ENCODE measurements at regions not wholly inside any gene's neighbourhood (a gene's known extent, or its start where the extent isn't known, plus 50 kb on each side); places are given as distances from the start of the nearest gene placed in this dataset.

- Histone ChIP-seq H3K9me2 (ENCODE audit: insufficient read depth) (no peaks in the 10 kb centered on the region), H3K27ac (ENCODE audit: low read depth, low read length) (no peak overlapping the region), H2AFZ (ENCODE audit: low read depth, low read length, poor library complexity, severe bottlenecking) (no peak overlapping the region), H3K9me3 (ENCODE audit: control insufficient read depth in 1 of 2, insufficient read depth in 1 of 2, low read depth in 1 of 2, low read length in 2 of 2) (no peaks in the 10 kb centered on the region), H3K9ac (ENCODE audit: low read length) (no peak overlapping the region), H3K79me2 (ENCODE audit: insufficient read depth, low read length) (no peaks in the 10 kb centered on the region), H4K20me1 (ENCODE audit: insufficient read depth) (no peaks in the 10 kb centered on the region), H3K27me3 (ENCODE audit: insufficient read depth, low read length) (peaks cover 5% of the 10 kb centered on the region; the same call in 1 of the 2 replicates), H3K4me2 (ENCODE audit: low read length) (no peak overlapping the region), H3K4me3 (replicated peaks in 1 of 2; ENCODE audit: low read depth in 1 of 2, low read length in 2 of 2) (no peak overlapping the region), H3K4me1 (ENCODE audit: control insufficient read depth in 1 of 2, insufficient read depth in 2 of 2, low read length in 2 of 2) (no peaks in the 10 kb centered on the region), H3K36me3 (ENCODE audit: control insufficient read depth in 1 of 2, insufficient read depth in 2 of 2, low read length in 2 of 2) (no peaks in the 10 kb centered on the region)
- POLR2A ChIA-PET: no interaction called here
- CTCF ChIA-PET: no interaction called here
- TF ChIP-seq SP1 (IDR thresholded peaks at IDR 0.05; ENCODE audit: low read depth) (no peak), ZFX (IDR thresholded peaks at IDR 0.05) (no peak), SRF (IDR thresholded peaks at IDR 0.05; ENCODE audit: low read depth) (no peak), TCF7L2 (IDR thresholded peaks at IDR 0.05; ENCODE audit: borderline replicate concordance, extremely low read depth, insufficient read depth, insufficient read length) (no peak), EZH2 (IDR thresholded peaks at IDR 0.05) (no peak), POLR2A (IDR thresholded peaks at IDR 0.05; ENCODE audit: borderline replicate concordance, extremely low read depth, insufficient read depth, insufficient read length) (no peak), CTCF (IDR thresholded peaks at IDR 0.05 in 2 of 3, conservative IDR thresholded peaks at IDR 0.05 in 1 of 3; ENCODE audit: borderline replicate concordance in 1 of 3, insufficient read depth in 1 of 3, low read depth in 2 of 3, low read length in 2 of 3) (no peak)
- DNase-seq (ENCODE audit: low read depth, low spot score): no peak
- intact Hi-C loops (cut with micrococcal nuclease): no loop called here
- BruUV-seq (replicated peaks): no TSS peak
- no peak for ATAC-seq
- RAD21 ChIA-PET (ENCODE audit: low non-redundant PET in 1 of 2, low total read pairs in 2 of 2, uncharacterized antibody in 2 of 2, unreplicated experiment in 2 of 2): no interaction called here
These were observed 109.3 kb upstream of the PLET1 start for GRCh38 chr11:112369916-112370315.

GRCh38 chr11:112374486-112375140, 114.0 kb upstream of the PLET1 start:
- Histone ChIP-seq H3K27ac (ENCODE audit: low read depth, low read length) (no peak overlapping the region), H3K27me3 (ENCODE audit: insufficient read depth, low read length) (peaks cover 5% of the 10 kb centered on the region; the same call in 1 of the 2 replicates), H3K4me2 (ENCODE audit: low read length) (no peak overlapping the region), H3K79me2 (ENCODE audit: insufficient read depth, low read length) (no peaks in the 10 kb centered on the region), H3K4me3 (replicated peaks in 1 of 2; ENCODE audit: low read depth in 1 of 2, low read length in 2 of 2) (no peak overlapping the region), H2AFZ (ENCODE audit: low read depth, low read length, poor library complexity, severe bottlenecking) (no peak overlapping the region), H3K9me2 (ENCODE audit: insufficient read depth) (no peaks in the 10 kb centered on the region), H3K9ac (ENCODE audit: low read length) (no peak overlapping the region), H3K36me3 (ENCODE audit: control insufficient read depth in 1 of 2, insufficient read depth in 2 of 2, low read length in 2 of 2) (no peaks in the 10 kb centered on the region), H3K4me1 (ENCODE audit: control insufficient read depth in 1 of 2, insufficient read depth in 2 of 2, low read length in 2 of 2) (no peaks in the 10 kb centered on the region), H3K9me3 (ENCODE audit: control insufficient read depth in 1 of 2, insufficient read depth in 1 of 2, low read depth in 1 of 2, low read length in 2 of 2) (no peaks in the 10 kb centered on the region), H4K20me1 (ENCODE audit: insufficient read depth) (no peaks in the 10 kb centered on the region)
- ChIA-PET CTCF (interaction anchor here (1.0 to 1.3 kb wide), 2 partner anchors 19 to 155 kb away, joined by 3 read pairs; no protein-coding TSS in a partner anchor), RAD21 (ENCODE audit: low non-redundant PET in 1 of 2, low total read pairs in 2 of 2, uncharacterized antibody in 2 of 2, unreplicated experiment in 2 of 2) (no interaction called here), POLR2A (no interaction called here)
- no peak for TF ChIP-seq POLR2A (IDR thresholded peaks at IDR 0.05; ENCODE audit: borderline replicate concordance, extremely low read depth, insufficient read depth, insufficient read length)
- no peak for TF ChIP-seq RAD21 (IDR thresholded peaks at IDR 0.05; ENCODE audit: low read depth)
- no peak for TF ChIP-seq EGR1 (IDR thresholded peaks at IDR 0.05; ENCODE audit: low read depth)
- TF ChIP-seq SRF (IDR thresholded peaks at IDR 0.05; ENCODE audit: low read depth): no peak
- DNase-seq (ENCODE audit: low read depth, low spot score): no peak
- BruUV-seq (replicated peaks): no TSS peak
- no peak for ATAC-seq
- intact Hi-C loops (cut with micrococcal nuclease): no loop called here

Measured in HCT116 (cell line).